ENCODE measurements at regions not wholly inside any gene's neighbourhood (a gene's known extent, or its start where the extent isn't known, plus 50 kb on each side); places are given as distances from the start of the nearest gene placed in this dataset.

GRCh38 chr2:146621656-146622055, 1223.2 kb upstream of the ACVR2A start:
- TF ChIP-seq, protein P1, sequence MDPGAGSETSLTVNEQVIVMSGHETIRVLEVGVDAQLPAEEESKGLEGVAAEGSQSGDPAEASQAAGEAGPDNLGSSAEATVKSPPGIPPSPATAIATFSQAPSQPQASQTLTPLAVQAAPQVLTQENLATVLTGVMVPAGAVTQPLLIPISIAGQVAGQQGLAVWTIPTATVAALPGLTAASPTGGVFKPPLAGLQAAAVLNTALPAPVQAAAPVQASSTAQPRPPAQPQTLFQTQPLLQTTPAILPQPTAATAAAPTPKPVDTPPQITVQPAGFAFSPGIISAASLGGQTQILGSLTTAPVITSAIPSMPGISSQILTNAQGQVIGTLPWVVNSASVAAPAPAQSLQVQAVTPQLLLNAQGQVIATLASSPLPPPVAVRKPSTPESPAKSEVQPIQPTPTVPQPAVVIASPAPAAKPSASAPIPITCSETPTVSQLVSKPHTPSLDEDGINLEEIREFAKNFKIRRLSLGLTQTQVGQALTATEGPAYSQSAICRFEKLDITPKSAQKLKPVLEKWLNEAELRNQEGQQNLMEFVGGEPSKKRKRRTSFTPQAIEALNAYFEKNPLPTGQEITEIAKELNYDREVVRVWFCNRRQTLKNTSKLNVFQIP (CRISPR knock-in tag; IDR thresholded peaks at IDR 0.05; ENCODE audit: borderline replicate concordance, low read depth) = no peak
- TF ChIP-seq PPARA (CRISPR knock-in tag; IDR thresholded peaks at IDR 0.05; ENCODE audit: borderline replicate concordance) = no peak
- TF ChIP-seq ISL1 (CRISPR knock-in tag; IDR thresholded peaks at IDR 0.05) = no peak
- no peak for TF ChIP-seq CSDC2 (CRISPR knock-in tag; IDR thresholded peaks at IDR 0.05)
- TF ChIP-seq BACH2 (CRISPR knock-in tag; IDR thresholded peaks at IDR 0.05; ENCODE audit: borderline replicate concordance) = no peak
- no peak for TF ChIP-seq GLIS3 (CRISPR knock-in tag; IDR thresholded peaks at IDR 0.05)
- TF ChIP-seq ZFP3 (CRISPR knock-in tag; IDR thresholded peaks at IDR 0.05) = no peak
- TF ChIP-seq ZNF565 (CRISPR knock-in tag; conservative IDR thresholded peaks at IDR 0.05; ENCODE audit: low read depth) = no peak
- no peak for TF ChIP-seq ZNF8 (CRISPR knock-in tag; IDR thresholded peaks at IDR 0.05)
- TF ChIP-seq, protein P2, sequence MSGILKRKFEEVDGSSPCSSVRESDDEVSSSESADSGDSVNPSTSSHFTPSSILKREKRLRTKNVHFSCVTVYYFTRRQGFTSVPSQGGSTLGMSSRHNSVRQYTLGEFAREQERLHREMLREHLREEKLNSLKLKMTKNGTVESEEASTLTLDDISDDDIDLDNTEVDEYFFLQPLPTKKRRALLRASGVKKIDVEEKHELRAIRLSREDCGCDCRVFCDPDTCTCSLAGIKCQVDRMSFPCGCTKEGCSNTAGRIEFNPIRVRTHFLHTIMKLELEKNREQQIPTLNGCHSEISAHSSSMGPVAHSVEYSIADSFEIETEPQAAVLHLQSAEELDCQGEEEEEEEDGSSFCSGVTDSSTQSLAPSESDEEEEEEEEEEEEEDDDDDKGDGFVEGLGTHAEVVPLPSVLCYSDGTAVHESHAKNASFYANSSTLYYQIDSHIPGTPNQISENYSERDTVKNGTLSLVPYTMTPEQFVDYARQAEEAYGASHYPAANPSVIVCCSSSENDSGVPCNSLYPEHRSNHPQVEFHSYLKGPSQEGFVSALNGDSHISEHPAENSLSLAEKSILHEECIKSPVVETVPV (CRISPR knock-in tag; IDR thresholded peaks at IDR 0.05) = no peak
- no peak for TF ChIP-seq ARNTL (CRISPR knock-in tag; IDR thresholded peaks at IDR 0.05; ENCODE audit: borderline replicate concordance, low read depth)
- no peak for TF ChIP-seq ZNF70 (CRISPR knock-in tag; IDR thresholded peaks at IDR 0.05)
- TF ChIP-seq TOX (CRISPR knock-in tag; IDR thresholded peaks at IDR 0.05; ENCODE audit: borderline replicate concordance) = no peak
- ATAC-seq = no peak

DNA sequence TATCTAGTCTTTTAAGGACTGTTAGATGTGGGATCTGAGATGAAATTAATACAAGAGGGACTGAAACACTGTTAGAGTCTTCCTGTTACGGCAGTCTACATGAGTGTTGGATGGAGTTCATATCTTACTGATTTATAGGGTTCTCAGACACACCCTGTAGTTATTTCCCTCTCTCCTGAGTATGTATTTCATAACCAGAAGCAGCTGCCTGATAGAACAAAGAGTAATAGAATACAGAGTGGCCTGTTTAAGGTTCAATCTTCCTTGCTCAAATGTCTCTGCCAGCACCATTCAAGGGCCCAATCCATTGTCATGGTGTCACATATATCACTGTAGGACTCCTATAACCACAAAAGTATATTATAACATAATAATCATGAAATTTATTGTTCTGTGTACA, 1229.1 kb upstream of the ACVR2A start:
- no peak for TF ChIP-seq PATZ1 (CRISPR knock-in tag; IDR thresholded peaks at IDR 0.05; ENCODE audit: borderline replicate concordance)
- TF ChIP-seq, protein P2 (CRISPR knock-in tag; IDR thresholded peaks at IDR 0.05) = no peak
- TF ChIP-seq ZNF565 (CRISPR knock-in tag; conservative IDR thresholded peaks at IDR 0.05; ENCODE audit: low read depth) = no peak
- no peak for TF ChIP-seq PPARA (CRISPR knock-in tag; IDR thresholded peaks at IDR 0.05; ENCODE audit: borderline replicate concordance)
- no peak for TF ChIP-seq CREB5 (CRISPR knock-in tag; IDR thresholded peaks at IDR 0.05; ENCODE audit: low read depth)
- TF ChIP-seq CSDC2 (CRISPR knock-in tag; IDR thresholded peaks at IDR 0.05) = no peak
- no peak for TF ChIP-seq BACH2 (CRISPR knock-in tag; IDR thresholded peaks at IDR 0.05; ENCODE audit: borderline replicate concordance)
- TF ChIP-seq ZFP3 (CRISPR knock-in tag; IDR thresholded peaks at IDR 0.05) = no peak
- TF ChIP-seq ISL1 (CRISPR knock-in tag; IDR thresholded peaks at IDR 0.05) = no peak
- no peak for ATAC-seq

DNA sequence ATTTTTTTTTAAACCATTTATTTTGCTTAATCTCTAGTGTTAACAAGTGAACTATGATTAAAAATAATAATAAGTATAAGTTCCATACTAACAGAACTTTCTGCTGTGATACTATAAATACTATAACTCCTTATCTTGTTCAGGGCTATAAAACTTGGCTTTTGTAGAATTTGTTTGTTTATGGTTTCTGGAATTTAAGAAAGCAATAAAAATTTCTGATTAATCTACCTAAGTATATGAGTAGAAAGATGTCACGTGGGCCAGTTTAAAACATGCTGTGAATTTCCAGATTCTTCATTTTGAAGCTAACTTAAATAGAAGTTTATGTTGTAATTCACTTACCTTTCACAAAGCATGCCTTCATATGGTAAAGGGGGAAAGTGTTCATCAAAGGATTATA, 1236.3 kb upstream of the ACVR2A start:
- no peak for ATAC-seq
- TF ChIP-seq, protein P1 (CRISPR knock-in tag; IDR thresholded peaks at IDR 0.05; ENCODE audit: borderline replicate concordance, low read depth) = no peak
- TF ChIP-seq ZC3H10 (CRISPR knock-in tag; IDR thresholded peaks at IDR 0.05) = no peak

- ATAC-seq = no peak
- TF ChIP-seq OSR1 (CRISPR knock-in tag; IDR thresholded peaks at IDR 0.05) (no peak), ZC3H10 (CRISPR knock-in tag; IDR thresholded peaks at IDR 0.05) (no peak), ESRRG (CRISPR knock-in tag; IDR thresholded peaks at IDR 0.05) (no peak)
Observed at GRCh38 chr2:146604521-146604920, 1240.3 kb upstream of the ACVR2A start.
